8988T (cell line): ENCODE measurements at regions not wholly inside any gene's neighbourhood (a gene's known extent, or its start where the extent isn't known, plus 50 kb on each side); places are given as distances from the start of the nearest gene placed in this dataset.

Experiments used
- DNase-seq: peaks from one replicate; pipeline ENCODE4 v3.0.0; 2011

DNA sequence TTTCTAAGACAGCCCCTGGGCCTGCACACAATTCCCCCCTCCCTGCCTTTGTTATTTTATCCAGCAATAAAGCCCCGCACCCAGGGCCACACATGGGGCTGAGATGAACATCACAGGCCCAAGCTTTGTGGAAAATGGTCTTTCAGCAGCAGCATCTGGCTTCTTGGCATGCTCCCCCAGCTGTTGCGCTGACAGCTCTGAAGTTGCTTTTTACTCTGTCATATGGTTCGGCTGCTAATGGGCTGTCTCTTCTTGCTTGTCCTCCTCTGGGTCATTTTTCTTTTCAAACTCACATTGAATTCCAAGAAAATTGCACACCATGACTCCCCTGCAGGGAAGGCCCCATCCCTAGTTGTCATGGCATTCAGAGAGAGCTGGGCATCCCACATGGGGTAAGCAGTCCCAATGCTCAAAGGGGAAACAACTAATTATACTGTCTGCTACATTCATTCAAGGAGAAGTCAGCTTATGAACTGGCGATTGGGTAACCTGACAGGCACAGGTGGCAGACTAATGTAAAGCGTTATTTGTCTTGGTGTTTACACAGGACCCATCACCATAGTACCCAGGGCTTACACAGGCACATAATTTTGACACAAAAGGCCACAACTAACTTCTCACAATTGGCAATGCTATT is 74.0 kb upstream of the CDKN3 start:
- DNase-seq, result no peak

DNA sequence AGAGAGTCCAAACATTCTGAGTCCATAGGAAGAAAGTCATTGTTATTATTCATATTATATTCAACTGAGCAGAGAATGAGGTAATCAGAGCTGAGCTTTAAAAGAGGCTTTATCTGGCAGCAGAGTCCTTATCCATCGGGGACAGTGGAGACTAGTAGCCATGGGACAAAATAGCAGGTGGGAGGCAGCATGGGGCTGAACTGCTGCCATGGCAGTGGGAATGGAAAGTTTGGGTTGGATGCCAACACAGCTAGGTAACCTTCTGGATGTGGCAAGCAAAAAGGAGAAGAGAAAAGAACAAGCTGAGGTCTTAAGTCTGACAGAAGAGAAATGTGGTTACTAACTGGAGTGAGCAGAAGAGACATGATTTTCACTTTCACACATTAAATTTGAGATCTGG is 71.0 kb upstream of the CDKN3 start:
- no peak for DNase-seq

DNA sequence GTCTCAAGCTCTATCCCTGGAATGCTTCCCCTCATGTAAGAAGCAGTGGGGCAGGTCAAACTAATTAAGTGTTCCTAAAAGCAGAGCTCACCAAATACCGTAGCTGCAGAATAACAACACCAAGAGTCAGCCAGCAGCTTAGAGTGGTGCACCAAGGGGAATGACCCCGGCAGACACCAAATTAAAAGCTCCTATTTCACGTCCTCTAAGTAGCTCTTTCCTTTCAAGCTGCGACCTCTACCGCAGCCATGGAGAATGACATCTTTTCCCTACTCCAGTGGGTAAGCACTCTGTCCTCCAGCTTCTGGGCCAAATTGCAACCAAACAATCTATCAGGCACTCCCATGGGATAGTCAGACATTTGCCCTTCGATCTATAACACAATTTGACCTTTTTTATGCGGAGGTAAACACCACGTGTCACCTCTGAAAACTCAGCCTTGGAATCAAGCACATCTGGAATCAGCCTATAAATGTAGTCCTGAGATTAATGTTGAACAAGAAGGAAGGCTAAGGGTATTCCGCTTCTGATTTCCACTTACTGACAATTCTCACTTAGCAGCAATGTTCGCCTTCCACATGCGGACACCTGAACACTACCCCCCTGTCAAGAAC is 67.6 kb upstream of the CDKN3 start:
- no peak for DNase-seq

DNA sequence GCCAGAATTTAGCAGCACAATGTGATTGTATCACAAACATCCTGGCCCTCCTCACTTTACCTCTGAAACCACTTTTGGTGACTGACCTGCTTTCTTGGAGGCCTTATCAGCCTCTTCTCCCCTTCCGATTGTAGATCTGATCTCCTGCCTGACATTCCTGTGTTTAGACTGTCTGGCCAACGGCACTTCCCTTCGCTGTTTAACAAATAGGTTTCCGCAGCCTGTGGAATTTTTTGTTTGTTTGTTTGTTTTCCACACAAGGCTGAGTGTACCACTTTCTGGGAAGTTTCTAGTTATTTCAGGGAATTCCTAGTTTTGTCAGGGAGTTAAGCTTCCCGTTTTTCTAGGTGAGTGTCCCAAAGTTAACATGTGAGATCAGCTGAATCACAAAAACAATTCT is 65.9 kb upstream of the CDKN3 start:
- DNase-seq, result no peak

DNA sequence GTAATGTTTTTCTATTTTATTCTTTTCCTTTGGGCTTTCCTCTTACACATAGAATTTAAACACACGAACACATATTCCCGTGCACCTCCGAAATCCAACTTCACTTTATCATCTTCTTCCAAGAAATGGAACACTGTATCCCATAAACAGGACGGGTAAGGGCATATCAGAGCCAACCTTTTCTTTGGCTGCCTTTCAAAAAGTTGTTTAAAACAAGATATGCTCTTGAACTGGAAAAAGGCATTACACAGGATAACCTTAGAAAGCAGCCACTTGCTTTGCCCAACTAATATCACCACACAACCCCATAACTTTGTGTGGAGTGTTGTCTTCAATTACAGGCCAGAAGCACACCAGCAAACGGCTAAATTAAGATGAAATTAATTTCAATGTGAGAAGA is 65.3 kb upstream of the CDKN3 start:
- no peak for DNase-seq

DNA sequence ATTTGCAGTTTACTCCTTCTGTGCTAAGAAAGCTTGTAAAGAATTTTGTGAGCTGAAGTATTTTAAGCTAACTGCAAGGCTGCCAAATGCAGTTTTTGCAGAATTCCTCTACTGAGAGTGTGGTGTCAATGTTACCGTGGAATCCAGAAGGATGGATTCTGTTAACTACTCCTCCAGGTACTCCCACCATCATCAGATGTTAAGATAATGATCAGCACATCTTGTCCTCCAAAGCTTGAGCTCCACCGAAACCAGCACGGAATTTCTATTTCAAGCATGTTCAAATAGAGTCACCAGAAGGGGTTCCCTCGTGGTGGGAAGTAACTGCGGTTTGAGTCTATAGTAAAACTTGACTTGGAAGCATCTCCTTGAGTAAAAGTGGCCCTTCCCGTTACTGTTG is 64.3 kb upstream of the CDKN3 start:
- DNase-seq, result no peak

DNA sequence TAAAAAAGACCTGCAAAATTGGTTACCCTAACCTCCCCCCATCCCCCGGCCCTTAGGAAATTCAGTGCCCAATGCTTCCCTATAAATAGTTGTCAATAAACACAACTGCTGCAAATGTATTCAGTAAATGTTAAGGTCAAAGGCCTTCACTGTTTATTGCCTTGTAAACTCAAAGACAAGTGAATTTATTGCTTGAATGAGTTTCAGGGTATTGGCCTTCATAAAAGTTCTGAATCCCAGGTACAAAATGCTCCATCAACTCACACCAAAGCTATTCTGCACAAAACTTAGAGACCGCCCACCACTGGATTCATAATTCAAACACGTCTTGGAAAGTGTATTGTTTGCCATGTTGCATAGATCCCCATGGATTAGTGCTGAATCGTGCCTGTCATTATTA is 63.3 kb upstream of the CDKN3 start:
- DNase-seq, result no peak

DNA sequence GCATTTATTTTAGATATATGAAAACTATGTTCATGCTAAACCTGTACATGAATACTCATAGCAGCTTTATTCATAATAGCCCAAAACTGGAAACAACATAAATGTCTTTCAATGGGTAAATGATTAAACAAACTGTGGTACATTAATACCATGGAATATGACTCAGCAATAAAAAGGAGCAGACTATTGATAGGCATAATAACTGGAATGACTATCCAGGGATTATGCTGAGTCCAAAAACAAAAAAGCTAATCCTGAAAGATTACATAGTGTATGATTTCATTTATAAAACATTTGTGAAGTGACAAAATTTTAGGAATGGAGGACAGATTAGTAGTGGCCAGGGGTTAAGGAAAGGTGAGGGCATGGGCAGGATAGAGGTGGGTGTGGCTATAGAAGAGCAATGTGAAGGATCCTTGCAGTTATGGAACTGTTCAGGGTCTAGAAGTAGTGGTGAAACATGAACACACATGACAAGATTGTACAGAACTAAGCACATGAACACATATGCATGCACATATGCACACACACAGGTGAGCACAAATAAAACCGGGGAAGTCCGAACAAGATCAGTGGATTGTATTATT is 61.1 kb upstream of the CDKN3 start:
- DNase-seq, result no peak

DNA sequence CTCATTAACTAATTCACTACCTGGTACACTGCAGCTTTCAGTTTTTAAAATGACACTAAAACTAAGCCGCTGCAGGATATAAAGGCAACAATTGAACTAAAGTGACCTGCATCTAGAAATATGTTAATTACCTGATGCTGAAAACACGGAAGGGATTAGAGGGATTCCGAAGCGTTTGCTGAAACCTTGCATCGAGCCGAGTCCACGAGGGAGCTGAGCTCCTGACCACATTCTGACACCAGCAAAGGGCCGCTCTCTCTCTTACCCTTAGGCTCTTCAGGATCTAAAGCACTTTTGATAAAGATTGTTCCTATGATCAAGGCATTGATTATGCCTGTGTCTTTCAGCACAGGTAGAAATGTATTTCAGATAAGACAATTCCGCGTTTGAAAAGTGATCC is 59.5 kb upstream of the CDKN3 start:
- DNase-seq, result no peak

DNA sequence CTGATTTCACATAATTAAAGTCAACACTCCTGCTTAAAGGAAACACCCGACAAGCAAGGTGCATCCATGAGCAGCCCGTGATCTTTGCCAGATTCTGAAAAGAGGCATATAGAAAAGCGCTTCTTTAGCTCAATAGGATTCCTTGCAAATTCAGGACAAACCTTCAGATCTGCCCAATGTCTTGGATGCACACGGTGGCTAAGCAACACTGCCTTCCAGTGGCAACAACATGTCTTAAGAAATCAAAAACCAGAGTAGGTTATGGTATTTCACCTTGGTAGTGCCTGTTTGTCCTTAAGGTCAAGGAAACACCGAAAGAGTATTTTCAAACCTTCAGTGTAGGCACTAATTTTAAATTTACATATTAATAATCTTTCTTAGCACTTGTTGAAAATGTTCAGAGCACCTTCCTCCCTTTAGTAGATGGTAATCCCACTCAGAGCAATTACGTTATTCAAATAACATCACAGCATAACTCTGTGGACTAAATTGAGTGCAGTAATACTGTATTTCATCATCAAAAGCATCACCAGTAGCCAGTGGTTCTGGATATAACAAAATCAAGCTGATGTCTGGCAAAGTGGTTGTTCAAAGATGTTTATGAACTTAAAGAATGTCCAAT is 58.0 kb upstream of the CDKN3 start:
- DNase-seq, result no peak

DNA sequence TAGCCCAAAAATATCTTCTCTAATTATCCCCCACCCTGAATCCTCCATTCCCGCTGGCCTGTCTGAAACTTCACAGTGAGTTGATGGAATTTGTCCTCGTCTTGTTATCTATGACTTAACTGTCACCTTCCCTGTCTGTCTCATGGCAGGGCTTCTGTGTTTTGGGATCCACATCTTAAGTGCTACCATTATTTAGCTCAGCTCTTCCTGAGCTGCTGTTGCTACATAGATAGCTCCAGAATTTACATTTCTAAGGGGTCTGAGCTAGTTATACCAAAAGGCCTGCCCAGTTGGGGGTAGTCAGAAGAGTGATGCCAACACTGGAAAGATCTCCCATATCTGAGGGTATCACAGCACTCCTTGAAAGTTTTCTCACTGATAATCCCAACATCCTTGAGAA is 57.0 kb upstream of the CDKN3 start:
- DNase-seq, result no peak

DNA sequence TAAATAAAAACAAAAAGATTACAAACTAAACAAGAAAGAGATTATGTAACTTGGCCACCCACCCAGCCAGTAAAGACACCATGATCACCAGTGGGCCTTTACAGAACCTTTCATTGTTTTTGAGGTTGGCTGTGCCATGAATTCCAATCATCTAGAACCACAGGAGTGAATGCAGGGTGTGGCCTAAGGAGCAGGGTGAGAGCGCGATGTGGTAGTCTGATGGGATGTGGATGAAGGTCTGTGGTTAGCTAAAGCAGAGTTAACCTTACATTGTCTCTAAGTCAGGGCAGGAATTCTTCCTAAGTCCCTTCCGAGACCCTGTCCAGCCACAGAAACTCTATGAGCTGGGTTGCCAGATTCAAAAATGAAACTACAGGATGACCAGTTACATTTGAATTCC is 54.0 kb upstream of the CDKN3 start:
- no peak for DNase-seq

DNA sequence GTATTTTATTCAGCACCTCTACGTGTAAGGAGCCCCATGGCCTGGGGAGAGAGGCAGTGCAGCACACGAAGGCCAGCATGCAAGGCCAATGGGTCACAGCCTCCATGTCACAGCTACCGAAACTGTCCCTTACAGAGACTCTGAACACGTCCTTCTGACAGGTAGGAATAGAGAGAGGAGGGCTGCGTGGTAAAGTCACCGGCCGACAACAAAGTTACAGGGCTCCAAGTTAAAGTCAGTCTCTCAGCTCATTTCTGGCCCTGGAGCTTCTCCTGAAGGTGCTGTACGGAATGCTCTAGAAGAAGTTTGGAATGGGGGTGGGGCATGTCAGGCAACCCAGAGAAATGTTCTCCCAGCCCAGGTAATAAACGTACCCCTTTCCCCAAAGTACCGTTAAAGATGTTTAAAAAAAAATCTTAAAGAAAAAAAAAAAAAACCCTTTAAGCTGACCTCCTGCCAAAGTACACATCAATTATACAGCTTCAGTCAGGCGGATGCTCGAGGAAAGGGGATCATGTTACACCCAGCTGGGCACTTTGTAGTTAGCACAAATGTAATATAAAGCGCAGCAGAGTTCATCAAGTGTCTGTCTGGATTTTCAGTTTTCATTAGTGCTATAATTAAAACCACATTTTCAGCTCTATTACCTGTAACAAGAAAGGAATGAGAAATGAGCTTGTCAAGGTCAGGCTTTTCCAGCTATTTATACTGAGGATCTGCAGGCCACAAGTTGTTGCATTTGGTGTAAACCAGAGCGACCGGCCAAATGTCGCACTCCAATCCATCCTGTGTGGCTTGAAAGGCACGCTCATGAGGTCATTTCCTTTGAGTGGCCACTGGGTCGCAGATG is 53.3 kb upstream of the CDKN3 start:
- DNase-seq, result no peak

DNA sequence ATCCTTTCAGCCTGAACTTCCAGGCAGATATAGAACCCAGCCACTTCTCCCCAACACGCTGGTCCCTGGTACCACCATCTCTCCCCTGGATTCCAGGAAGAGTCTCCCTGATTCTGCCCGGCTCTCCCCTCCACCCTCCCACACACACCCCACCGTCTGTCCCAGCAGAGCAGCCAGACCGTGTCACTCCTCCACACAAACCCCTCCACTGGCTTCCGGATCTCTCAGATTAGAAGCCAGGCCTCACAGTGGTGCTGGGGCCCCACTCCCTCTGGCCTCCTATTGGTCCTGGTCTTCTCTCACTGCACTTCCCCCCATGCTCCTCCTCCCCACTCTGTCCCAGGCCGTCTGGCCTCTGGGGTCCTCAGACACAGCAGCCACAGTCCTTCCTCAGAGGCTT is 52.4 kb upstream of the CDKN3 start:
- DNase-seq, result no peak

DNA sequence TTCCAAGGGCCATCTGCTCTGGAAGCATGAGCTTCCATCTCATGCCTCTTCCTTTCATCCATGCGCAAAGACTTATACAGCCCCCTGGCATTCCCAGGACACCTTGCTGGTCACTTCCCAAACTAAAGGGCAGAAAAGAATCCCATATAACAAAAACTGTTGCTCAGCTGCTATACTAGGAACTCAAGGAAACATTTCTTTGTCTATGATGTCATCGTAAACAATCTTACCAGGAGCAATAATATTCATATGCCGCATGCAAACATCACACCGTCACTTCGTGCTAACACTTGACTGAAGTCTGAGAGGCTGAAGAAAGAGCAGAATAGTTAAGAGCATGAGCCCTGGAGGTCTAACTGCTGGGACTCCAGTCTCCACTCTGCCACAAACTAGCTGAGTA is 50.5 kb upstream of the CDKN3 start:
- DNase-seq, result no peak
